ENCODE measurements at regions not wholly inside any gene's neighbourhood (a gene's known extent, or its start where the extent isn't known, plus 50 kb on each side); places are given as distances from the start of the nearest gene placed in this dataset.

DNA sequence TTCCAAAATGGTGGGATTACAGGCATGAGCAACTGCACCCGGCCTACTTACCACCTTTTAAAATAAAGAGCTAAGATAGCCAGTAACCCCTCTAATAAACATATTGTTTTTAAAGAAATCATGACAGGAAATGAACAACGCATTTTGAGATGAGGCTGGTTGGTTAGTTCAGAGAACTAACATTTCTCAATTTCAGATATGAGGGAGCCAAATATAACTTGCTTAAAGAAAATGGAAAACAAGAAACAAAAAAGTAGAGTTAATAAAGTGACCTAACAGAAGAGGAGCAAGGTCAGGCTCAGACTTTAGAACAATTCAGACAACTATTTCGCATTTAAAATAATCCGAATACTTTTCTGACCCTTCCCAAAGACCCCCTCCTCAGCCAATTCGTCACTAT, 254.9 kb upstream of the PHF14 start:
- no peak overlapping the region for H3K4me3 ChIP-seq (ENCODE audit: low read depth, low read length)
- DNase-seq (ENCODE audit: low read depth): no peak
- in situ Hi-C loops (cut with HindIII; ENCODE audit: low sequenced_read_pairs): no loop called here

DNA sequence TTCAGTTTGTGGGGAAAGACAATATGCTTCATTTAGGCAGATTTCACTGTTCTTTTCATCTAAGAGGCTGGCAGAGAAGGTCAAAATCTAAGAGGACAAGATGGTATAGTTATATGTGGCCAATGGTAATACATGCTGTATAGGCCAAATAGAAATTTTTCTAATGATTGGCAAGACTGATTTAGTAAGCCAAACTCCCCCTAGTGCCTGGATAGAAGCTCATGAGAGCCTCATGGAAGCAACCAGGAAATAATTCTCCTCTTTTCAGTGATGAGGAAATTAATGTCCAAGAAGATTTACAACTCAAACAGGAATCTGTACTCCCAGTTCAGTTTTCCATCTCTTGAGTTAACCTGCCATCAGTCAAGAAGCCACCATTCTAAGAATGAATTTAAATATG, 253.6 kb upstream of the PHF14 start:
- in situ Hi-C loops (cut with HindIII; ENCODE audit: low sequenced_read_pairs): no loop called here
- TF ChIP-seq, protein P1, sequence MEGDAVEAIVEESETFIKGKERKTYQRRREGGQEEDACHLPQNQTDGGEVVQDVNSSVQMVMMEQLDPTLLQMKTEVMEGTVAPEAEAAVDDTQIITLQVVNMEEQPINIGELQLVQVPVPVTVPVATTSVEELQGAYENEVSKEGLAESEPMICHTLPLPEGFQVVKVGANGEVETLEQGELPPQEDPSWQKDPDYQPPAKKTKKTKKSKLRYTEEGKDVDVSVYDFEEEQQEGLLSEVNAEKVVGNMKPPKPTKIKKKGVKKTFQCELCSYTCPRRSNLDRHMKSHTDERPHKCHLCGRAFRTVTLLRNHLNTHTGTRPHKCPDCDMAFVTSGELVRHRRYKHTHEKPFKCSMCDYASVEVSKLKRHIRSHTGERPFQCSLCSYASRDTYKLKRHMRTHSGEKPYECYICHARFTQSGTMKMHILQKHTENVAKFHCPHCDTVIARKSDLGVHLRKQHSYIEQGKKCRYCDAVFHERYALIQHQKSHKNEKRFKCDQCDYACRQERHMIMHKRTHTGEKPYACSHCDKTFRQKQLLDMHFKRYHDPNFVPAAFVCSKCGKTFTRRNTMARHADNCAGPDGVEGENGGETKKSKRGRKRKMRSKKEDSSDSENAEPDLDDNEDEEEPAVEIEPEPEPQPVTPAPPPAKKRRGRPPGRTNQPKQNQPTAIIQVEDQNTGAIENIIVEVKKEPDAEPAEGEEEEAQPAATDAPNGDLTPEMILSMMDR (IDR thresholded peaks at IDR 0.05; ENCODE audit: low read depth, low read length, missing control alignments): no peak
- H3K4me3 ChIP-seq (ENCODE audit: low read depth, low read length): no peak overlapping the region
- no peak for DNase-seq (ENCODE audit: low read depth)

More for the DNA sequence above, 254.9 kb upstream of the PHF14 start:
- TF ChIP-seq, protein P1 (IDR thresholded peaks at IDR 0.05; ENCODE audit: low read depth, low read length, missing control alignments): no peak

DNA sequence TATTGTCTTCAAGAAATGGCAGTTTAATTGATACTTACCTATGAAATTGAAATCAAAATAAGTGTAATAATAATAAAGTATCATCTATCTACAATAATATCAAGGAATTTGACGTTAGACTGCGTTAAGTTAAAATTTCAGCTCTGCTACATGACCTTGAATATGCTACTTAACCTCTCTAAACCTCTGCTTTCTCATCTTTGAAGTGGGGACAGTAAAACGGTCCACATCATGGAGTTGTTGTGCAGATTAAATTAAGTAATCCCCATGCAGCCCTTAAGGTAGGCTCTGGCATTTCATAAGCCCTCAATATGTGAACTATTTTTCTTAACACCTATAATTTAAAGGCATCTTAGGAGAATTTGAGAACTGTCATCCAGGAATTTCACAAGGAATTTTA, 252.4 kb upstream of the PHF14 start:
- in situ Hi-C loops (cut with HindIII; ENCODE audit: low sequenced_read_pairs): no loop called here
- DNase-seq (ENCODE audit: low read depth): no peak
- H3K4me3 ChIP-seq (ENCODE audit: low read depth, low read length): no peak overlapping the region
- TF ChIP-seq, protein P1 (IDR thresholded peaks at IDR 0.05; ENCODE audit: low read depth, low read length, missing control alignments): no peak

DNA sequence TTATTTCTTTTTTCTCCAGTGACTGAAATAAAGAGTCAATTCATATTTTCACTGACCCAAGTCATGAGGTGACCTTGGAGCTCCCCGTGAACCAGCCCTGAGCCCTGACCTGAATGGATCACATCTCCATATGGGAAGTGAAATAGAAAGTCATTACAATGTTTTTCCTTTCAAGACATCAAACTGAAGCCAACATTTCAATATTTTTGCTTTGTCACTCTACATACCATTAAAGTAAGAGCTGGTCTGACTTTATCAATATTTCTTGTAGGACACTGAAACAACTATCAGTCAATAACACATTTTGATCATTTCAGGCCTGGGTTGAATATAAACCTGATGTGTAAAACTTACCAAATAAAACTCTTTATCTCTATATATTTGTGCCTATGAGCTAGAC, 249.8 kb upstream of the PHF14 start:
- no peak overlapping the region for H3K4me3 ChIP-seq (ENCODE audit: low read depth, low read length)
- TF ChIP-seq, protein P1 (IDR thresholded peaks at IDR 0.05; ENCODE audit: low read depth, low read length, missing control alignments): no peak
- no peak for DNase-seq (ENCODE audit: low read depth)
- in situ Hi-C loops (cut with HindIII; ENCODE audit: low sequenced_read_pairs): no loop called here

DNA sequence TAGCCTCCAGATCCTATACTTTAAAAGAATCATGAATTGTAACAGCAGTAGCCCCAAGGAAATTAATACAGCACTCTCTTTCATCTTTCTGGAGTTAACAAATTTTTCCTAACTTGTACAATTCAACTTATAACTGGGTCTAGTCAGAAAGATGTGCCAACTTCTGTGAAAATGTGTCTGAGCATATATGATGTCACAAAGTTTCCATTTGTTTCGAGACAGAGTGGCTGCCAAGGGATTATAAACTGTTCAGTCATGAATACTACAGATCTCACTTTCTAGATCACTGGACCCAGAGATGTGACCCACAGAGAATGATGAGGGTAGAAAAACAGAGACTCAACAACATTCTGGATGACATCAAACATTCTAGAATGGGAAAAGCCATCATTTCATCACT, 249.2 kb upstream of the PHF14 start:
- no peak for DNase-seq (ENCODE audit: low read depth)
- TF ChIP-seq, protein P1 (IDR thresholded peaks at IDR 0.05; ENCODE audit: low read depth, low read length, missing control alignments): no peak
- in situ Hi-C loops (cut with HindIII; ENCODE audit: low sequenced_read_pairs): no loop called here
- no peak overlapping the region for H3K4me3 ChIP-seq (ENCODE audit: low read depth, low read length)

DNA sequence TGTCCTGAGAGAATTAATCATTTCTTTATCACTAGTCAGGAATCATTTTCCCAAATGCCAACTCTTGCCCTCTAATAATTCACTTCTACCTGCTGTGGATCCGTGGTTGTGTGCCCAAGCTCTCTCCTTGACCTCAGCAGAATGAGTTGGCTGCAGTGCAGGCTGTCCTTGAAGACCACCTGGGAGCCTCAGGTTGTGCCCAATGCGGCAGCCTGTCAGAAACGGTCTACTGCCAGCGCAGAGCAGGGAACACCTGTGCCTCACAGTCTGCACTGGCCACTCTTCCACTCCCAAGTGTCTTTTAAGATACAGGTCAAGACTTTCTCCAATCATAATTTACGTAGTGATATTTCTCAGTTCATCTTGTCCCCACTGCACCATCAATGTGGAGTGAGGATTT, 246.0 kb upstream of the PHF14 start:
- DNase-seq (ENCODE audit: low read depth): no peak
- TF ChIP-seq, protein P1 (IDR thresholded peaks at IDR 0.05; ENCODE audit: low read depth, low read length, missing control alignments): no peak
- in situ Hi-C loops (cut with HindIII; ENCODE audit: low sequenced_read_pairs): no loop called here
- H3K4me3 ChIP-seq (ENCODE audit: low read depth, low read length): no peak overlapping the region

DNA sequence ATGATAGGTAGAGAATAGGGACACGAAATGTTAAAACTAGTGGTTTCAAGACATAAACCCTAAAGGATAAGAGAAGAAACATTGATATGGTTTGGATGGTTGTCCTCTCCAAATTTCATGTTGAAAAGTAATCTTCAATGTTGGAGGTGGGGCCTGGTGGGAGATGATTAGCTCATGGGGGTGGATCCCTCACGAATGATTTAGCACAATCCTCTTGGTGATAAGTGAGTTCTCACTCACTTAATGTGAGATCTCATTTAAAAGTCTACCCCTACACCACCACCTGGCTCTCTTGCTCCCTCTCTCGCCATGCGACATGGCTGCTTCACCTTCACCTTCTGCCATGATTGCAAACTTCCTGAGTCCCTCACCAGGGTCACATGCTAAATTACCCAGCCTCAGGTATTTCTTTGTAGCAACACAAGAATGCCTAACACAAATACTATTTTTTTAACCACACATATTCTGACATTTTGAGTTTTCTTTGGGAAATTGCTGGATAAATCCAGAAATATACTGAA, 242.4 kb upstream of the PHF14 start:
- H3K4me3 ChIP-seq (ENCODE audit: low read depth, low read length): no peak overlapping the region
- TF ChIP-seq, protein P1 (IDR thresholded peaks at IDR 0.05; ENCODE audit: low read depth, low read length, missing control alignments): no peak
- in situ Hi-C loops (cut with HindIII; ENCODE audit: low sequenced_read_pairs): no loop called here
- DNase-seq (ENCODE audit: low read depth): no peak

Data from astrocyte of the cerebellum (primary cell).